ENCODE measurements at regions not wholly inside any gene's neighbourhood (a gene's known extent, or its start where the extent isn't known, plus 50 kb on each side); places are given as distances from the start of the nearest gene placed in this dataset.

DNA sequence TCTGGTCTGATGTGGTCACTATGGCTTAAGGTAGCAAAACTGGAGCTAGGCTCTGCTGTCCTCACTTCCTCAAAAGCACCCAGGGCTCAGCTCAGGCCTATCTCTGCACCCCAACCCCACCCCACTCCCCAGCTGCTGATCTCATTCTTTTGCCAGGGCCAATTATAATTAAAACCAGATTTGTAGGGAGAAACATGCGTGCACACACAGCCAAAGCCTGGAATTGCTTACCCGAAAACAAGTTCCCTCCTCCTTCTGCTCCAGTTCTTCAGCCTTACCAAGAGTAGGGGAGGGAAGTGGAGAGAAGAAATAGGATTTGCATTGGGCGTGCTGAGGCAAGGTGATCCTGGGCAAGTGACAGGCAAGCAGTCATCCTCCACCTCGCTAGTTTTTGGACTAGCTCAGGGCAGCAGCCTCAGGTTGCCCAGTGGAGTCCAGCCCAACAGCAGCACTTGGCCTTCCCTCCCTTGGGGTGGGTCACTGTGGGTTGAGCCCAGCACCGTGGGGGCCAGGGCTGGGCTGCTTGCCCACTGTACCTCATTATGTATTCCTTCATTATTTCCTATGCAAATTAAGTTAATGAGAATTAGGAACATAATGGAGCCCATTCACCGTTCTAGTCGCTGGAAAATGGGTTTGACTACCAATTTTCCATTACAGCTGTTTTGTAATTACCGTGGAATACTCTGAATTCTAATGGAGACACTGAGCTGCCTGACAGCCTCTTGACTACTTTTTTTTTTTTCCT is 199.1 kb upstream of the CELF4 start:
- TF ChIP-seq CTCF (IDR thresholded peaks at IDR 0.05; ENCODE audit: low read depth, low read length, poor library complexity, severe bottlenecking) (no peak), EZH2phosphoT487 (IDR thresholded peaks at IDR 0.05; ENCODE audit: borderline replicate concordance, low read length) (no peak)

All from DOHH2 (cell line).